GM23248 (cell line): ENCODE measurements at regions not wholly inside any gene's neighbourhood (a gene's known extent, or its start where the extent isn't known, plus 50 kb on each side); places are given as distances from the start of the nearest gene placed in this dataset.
"Not testable (repeated sequence)": the region's sequence is repeated elsewhere in the genome, so short reads cannot be mapped to it uniquely, and the experiment has no call there.

ENCODE experiments used
- DNase-seq: peaks from one replicate; pipeline ENCODE4 v3.0.0-alpha.2; 2015
- H2AFZ ChIP-seq: fragments of 200-600 bp; sonication (generic); 2 replicates; pipeline ENCODE4 v1.6.1; 2016; ENCODE audit warnings: antibody characterized with exemption
- H3F3A ChIP-seq: fragments of 200-600 bp; sonication (generic); 2 replicates; pipeline ENCODE4 v1.6.1; 2016; ENCODE audit warnings: mild to moderate bottlenecking, antibody characterized with exemption, mixed run types; ENCODE audit not compliant: insufficient read depth
- H3K27ac ChIP-seq: fragments of 200-600 bp; sonication (generic); 2 replicates; pipeline ENCODE4 v1.5.1; 2016; ENCODE audit warnings: mild to moderate bottlenecking
- H3K27me3 ChIP-seq: fragments of 200-600 bp; sonication (generic); replicated peaks from 2 replicates; pipeline ENCODE4 v1.6.1; 2016; ENCODE audit warnings: mild to moderate bottlenecking; ENCODE audit not compliant: insufficient read depth
- H3K36me3 ChIP-seq: fragments of 200-600 bp; sonication (generic); 2 replicates; pipeline ENCODE4 v1.6.1; 2016; ENCODE audit warnings: low read depth, mild to moderate bottlenecking
- H3K4me1 ChIP-seq: fragments of 200-600 bp; sonication (generic); 2 replicates; pipeline ENCODE4 v1.6.1; 2016; ENCODE audit warnings: mild to moderate bottlenecking; ENCODE audit not compliant: insufficient read depth
- H3K4me2 ChIP-seq: fragments of 200-600 bp; sonication (generic); one replicate; pipeline ENCODE4 v1.6.1; 2016; ENCODE audit warnings: mild to moderate bottlenecking; ENCODE audit not compliant: unreplicated experiment
- H3K4me3 ChIP-seq: fragments of 200-600 bp; sonication (generic); 2 replicates; pipeline ENCODE4 v1.5.1; 2016; ENCODE audit warnings: mild to moderate bottlenecking
- H3K79me2 ChIP-seq: fragments of 200-600 bp; sonication (generic); 2 replicates; pipeline ENCODE4 v1.6.1; 2016; ENCODE audit warnings: mild to moderate bottlenecking; ENCODE audit not compliant: insufficient read depth
- H3K9ac ChIP-seq: fragments of 200-600 bp; sonication (generic); 2 replicates; pipeline ENCODE4 v1.6.1; 2016; ENCODE audit warnings: mild to moderate bottlenecking
- H3K9me2 ChIP-seq: fragments of 200-600 bp; sonication (generic); 2 replicates; pipeline ENCODE4 v1.6.1; 2016; ENCODE audit warnings: mixed run types, mild to moderate bottlenecking, moderate library complexity; ENCODE audit not compliant: insufficient read depth
- H3K9me3 ChIP-seq: fragments of 200-600 bp; sonication (generic); one replicate; pipeline ENCODE4 v1.6.1; 2017; ENCODE audit warnings: low read depth
- H4K20me1 ChIP-seq: fragments of 200-600 bp; sonication (generic); 2 replicates; pipeline ENCODE4 v1.6.0; 2016; ENCODE audit not compliant: insufficient read depth
- EZH2 ChIP-seq: fragments of 200-600 bp; sonication (generic); IDR thresholded peaks from 2 replicates; pipeline ENCODE4 v1.6.1; 2018; ENCODE audit warnings: antibody characterized with exemption, mild to moderate bottlenecking; ENCODE audit not compliant: insufficient read depth, poor library complexity, severe bottlenecking
- EZH2phosphoT487 ChIP-seq: fragments of 200-600 bp; sonication (generic); IDR thresholded peaks from 2 replicates; pipeline ENCODE4 v1.6.1; 2018; ENCODE audit warnings: antibody characterized with exemption, moderate library complexity, mild to moderate bottlenecking, low read depth; ENCODE audit not compliant: insufficient read depth
- WGBS, 2 experiments: methylation state at CpG; one replicate each; pipeline ENCODE4 v1.1.6; 2015 to 2017; ENCODE audit warnings: low lambda C conversion rate in 2 of 2, low coverage in 1 of 2; ENCODE audit errors: missing lambda C conversion rate in 2 of 2; 5-methylcytosine and 5-hydroxymethylcytosine counted together
- in situ Hi-C: fragments of 300-500 bp; cut with MboI; formaldehyde crosslinking; loops from 2 replicates; pipeline ENCODE4 v1.15.0; 2020

DNA sequence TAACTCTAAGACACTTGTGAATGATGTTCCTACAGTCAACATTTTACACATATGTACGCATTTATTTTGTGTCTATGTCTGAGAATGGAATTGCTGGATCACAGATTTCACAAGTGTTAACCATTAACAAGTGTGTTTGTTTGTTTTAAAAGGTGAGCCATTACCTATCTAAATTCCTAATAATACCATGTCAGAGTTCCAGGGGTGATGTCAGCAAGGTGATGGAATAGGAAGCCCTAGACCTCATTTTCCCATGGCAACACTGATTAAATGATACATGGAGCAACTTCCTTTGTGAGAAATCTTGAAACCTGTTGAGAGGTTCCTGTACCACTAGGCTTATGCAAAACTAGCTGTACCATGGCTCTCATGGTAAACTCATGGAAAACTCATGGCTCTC is 309.7 kb downstream of the CYLC2 start:
- Histone ChIP-seq H3K79me2 (no peaks in the 10 kb centered on the region), H3K9ac (no peak overlapping the region), H3K27ac (no peak overlapping the region), H3K36me3 (no peaks in the 10 kb centered on the region), H3K4me3 (no peak overlapping the region), H2AFZ (no peak overlapping the region), H4K20me1 (no peaks in the 10 kb centered on the region), H3K27me3 (no peaks in the 10 kb centered on the region), H3K9me2 (no peaks in the 10 kb centered on the region), H3F3A (no peaks in the 10 kb centered on the region), H3K9me3 (no peaks in the 10 kb centered on the region), H3K4me1 (no peaks in the 10 kb centered on the region), H3K4me2 (no peak overlapping the region)
- WGBS, 2 experiments, result 7 to 17% methylated on average over 1 of the region's 1 CpG
- no peak for TF ChIP-seq EZH2
- no peak for TF ChIP-seq EZH2phosphoT487
- DNase-seq, result no peak
- in situ Hi-C loops, result no loop called here

DNA sequence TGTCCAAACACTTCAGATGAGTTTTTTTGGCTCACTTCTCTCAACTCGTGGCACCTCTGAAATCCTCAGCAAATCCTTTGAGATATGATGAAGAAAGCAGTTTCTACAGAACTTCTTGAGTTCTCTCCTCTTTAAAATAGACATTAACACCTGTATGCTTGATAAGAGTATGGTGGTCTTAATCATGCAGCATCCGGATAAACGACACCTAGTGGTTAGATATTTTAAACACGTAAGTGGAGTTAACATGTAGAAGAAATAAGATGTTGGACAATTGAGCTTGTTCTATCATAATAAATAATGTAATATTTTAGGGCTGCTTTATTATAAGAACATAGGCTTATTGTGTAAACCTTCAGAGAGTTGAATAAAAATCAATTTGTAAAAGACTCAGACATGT is 324.8 kb downstream of the CYLC2 start:
- H3K9me2 ChIP-seq, result no peaks in the 10 kb centered on the region
- H3K9me3 ChIP-seq, result peaks cover 12% of the 10 kb centered on the region
- no peak overlapping the region for H3K4me3 ChIP-seq
- TF ChIP-seq EZH2 (no peak), EZH2phosphoT487 (no peak)
- H3K36me3 ChIP-seq, result no peaks in the 10 kb centered on the region
- no peak overlapping the region for H3K27ac ChIP-seq
- H4K20me1 ChIP-seq, result no peaks in the 10 kb centered on the region
- in situ Hi-C loops, result no loop called here
- H3K9ac ChIP-seq, result no peak overlapping the region
- H3K4me1 ChIP-seq, result no peaks in the 10 kb centered on the region
- no peak overlapping the region for H2AFZ ChIP-seq
- no peaks in the 10 kb centered on the region for H3F3A ChIP-seq
- no peaks in the 10 kb centered on the region for H3K27me3 ChIP-seq
- H3K79me2 ChIP-seq, result no peaks in the 10 kb centered on the region
- 5 to 11% methylated on average over 4 of the region's 4 CpGs for WGBS, 2 experiments
- no peak overlapping the region for H3K4me2 ChIP-seq
- no peak for DNase-seq

DNA sequence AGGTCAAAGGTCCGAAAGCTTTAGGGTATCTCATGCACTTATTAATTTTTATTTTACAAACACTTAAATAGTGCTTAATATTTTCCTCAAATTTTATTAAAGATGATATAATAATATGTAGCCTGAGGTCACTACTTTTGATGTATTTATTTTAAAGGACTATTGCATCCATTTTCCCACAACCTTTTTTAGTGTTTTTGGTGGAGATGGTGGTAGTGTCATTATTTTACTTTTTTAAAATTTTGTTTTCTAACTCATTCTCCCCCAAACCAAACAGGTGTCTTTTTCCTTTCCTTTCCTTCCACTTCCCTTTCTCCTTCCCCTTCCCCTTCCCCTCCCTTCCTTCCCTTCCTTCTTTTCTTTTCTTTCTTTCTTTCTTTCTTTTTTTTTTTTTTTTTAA is 328.6 kb downstream of the CYLC2 start:
- TF ChIP-seq EZH2phosphoT487 (no peak), EZH2 (no peak)
- Histone ChIP-seq H4K20me1 (no peaks in the 10 kb centered on the region), H3K4me3 (no peak overlapping the region), H3K79me2 (no peaks in the 10 kb centered on the region), H3K9me2 (no peaks in the 10 kb centered on the region), H3K27me3 (no peaks in the 10 kb centered on the region), H3K9me3 (peaks cover 10% of the 10 kb centered on the region), H3K4me1 (no peaks in the 10 kb centered on the region), H3K9ac (no peak overlapping the region), H3F3A (no peaks in the 10 kb centered on the region), H3K36me3 (no peaks in the 10 kb centered on the region), H2AFZ (no peak overlapping the region), H3K4me2 (no peak overlapping the region), H3K27ac (no peak overlapping the region)
- in situ Hi-C loops, result no loop called here
- no peak for DNase-seq
- WGBS, 2 experiments, result 2 to 4% methylated on average over 1 of the region's 1 CpG

DNA sequence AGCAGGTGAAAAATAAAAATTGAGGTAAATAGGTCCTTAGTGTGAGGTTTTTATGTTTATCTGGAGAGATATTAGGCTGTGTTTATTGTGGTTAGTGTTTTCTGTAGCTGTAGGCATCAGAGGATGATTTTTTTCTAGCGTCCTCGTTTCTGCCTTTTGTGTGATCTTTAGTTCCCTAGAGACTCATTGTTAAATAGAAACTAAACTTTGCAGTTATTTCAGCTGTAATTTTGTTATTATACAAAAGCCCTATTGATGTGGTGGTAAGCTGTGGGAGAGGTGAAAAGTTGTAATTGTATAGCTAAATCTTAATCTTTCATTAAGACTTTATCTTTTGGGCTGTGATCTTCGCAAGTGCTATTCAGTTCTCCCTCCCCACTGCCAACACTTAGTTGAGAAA is 340.3 kb downstream of the CYLC2 start:
- 26 to 34% methylated on average over 3 of the region's 3 CpGs for WGBS, 2 experiments
- no peaks in the 10 kb centered on the region for H3K27me3 ChIP-seq
- in situ Hi-C loops, result no loop called here
- no peaks in the 10 kb centered on the region for H3K9me2 ChIP-seq
- no peaks in the 10 kb centered on the region; the same call in 1 of the 2 replicates for H4K20me1 ChIP-seq
- H3K4me2 ChIP-seq, result no peak overlapping the region
- TF ChIP-seq EZH2phosphoT487 (no peak), EZH2 (no peak)
- no peaks in the 10 kb centered on the region for H3K4me1 ChIP-seq
- H3F3A ChIP-seq, result no peaks in the 10 kb centered on the region
- H3K36me3 ChIP-seq, result no peaks in the 10 kb centered on the region
- no peaks in the 10 kb centered on the region for H3K79me2 ChIP-seq
- no peak overlapping the region for H3K27ac ChIP-seq
- no peaks in the 10 kb centered on the region for H3K9me3 ChIP-seq
- H2AFZ ChIP-seq, result no peak overlapping the region
- H3K9ac ChIP-seq, result no peak overlapping the region
- no peak overlapping the region for H3K4me3 ChIP-seq
- no peak for DNase-seq

DNA sequence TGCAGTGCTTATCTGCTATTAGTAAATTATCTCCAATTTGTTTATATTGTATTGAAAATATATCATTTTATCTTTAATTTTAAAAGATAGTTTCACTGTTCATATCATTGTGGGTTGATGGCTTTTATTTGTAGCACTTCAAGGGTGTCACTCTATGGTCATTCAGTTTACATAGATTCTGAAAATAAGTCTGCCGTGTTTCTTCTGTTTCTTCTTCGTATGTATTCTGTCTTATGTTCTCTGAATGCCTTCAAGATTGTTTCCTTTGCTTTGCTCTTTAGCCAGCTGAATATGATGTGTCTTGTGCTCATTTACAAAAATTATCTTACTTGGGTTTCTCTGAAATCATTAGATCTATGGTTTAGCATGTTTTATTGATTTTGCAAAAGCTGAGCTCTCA is 359.9 kb downstream of the CYLC2 start:
- DNase-seq, result no peak
- Histone ChIP-seq H4K20me1 (no peaks in the 10 kb centered on the region), H3K27ac (no peak overlapping the region), H3K36me3 (no peaks in the 10 kb centered on the region), H3K4me3 (no peak overlapping the region), H3F3A (no peaks in the 10 kb centered on the region), H3K9me2 (no peaks in the 10 kb centered on the region), H3K4me2 (no peak overlapping the region), H3K79me2 (no peaks in the 10 kb centered on the region), H3K9me3 (peaks cover 5% of the 10 kb centered on the region), H3K9ac (no peak overlapping the region), H2AFZ (no peak overlapping the region), H3K4me1 (no peaks in the 10 kb centered on the region), H3K27me3 (no peaks in the 10 kb centered on the region)
- WGBS, 2 experiments, result 6 to 7% methylated on average over 2 of the region's 2 CpGs
- TF ChIP-seq EZH2 (no peak), EZH2phosphoT487 (no peak)
- in situ Hi-C loops, result no loop called here

DNA sequence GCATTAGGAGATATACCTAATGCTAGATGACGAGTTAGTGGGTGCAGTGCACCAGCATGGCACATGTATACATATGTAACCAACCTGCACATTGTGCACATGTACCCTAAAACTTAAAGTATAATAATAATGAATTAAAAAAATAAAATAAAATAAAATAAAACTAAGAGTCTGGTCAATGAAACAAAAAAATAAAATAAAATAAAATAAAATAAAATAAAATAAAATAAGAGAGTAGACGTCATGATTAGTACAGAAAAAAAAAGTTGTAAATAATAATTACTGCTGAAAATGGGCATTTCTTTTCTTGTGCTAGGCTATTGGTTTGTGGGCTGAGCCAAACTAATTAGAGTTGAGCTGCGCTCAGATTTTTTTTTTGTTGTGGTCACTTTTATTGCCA is 362.8 kb downstream of the CYLC2 start:
- 32 to 35% methylated on average over 3 of the region's 3 CpGs for WGBS, 2 experiments

More for the DNA sequence above, 362.8 kb downstream of the CYLC2 start:
- H3K27me3 ChIP-seq, H3K4me1 ChIP-seq, H4K20me1 ChIP-seq, H3F3A ChIP-seq, H3K27ac ChIP-seq, H3K36me3 ChIP-seq, H2AFZ ChIP-seq, H3K79me2 ChIP-seq, H3K9ac ChIP-seq, H3K9me2 ChIP-seq, H3K9me3 ChIP-seq, H3K4me3 ChIP-seq, H3K4me2 ChIP-seq, DNase-seq, in situ Hi-C loops: not testable (repeated sequence)
